WTC11 (cell line): ENCODE measurements at regions not wholly inside any gene's neighbourhood (a gene's known extent, or its start where the extent isn't known, plus 50 kb on each side); places are given as distances from the start of the nearest gene placed in this dataset.

Experiments
- ATAC-seq: fragments of 200-7000 bp; cut with Tn5 transposase; 2 replicates; pipeline ENCODE4 v1.10.0; 2021; ENCODE audit warnings: mild to moderate bottlenecking, moderate library complexity
- CTCF ChIA-PET: fragments of 300-600 bp; sonication (Branson Sonifier 250); formaldehyde crosslinking; loops from one replicate; lab custom pipeline; 2021; ENCODE audit warnings: antibody characterized with exemption; lab: Charles Lee
- POLR2A ChIA-PET: fragments of 350-600 bp; sonication (Branson Sonifier 250); formaldehyde crosslinking; loops from one replicate; lab custom pipeline; 2021; ENCODE audit warnings: antibody characterized with exemption; lab: Charles Lee
- DNase-seq: peaks from one replicate; pipeline ENCODE4 v3.0.0; 2021; ENCODE audit warnings: low spot score
- H3K27ac Mint-ChIP-seq: 2 replicates; pipeline ENCODE4 v1.8.0; 2021; ENCODE audit warnings: mixed read lengths
- H3K27me3 Mint-ChIP-seq: 2 replicates; pipeline ENCODE4 v1.8.0; 2021; ENCODE audit warnings: low read depth, mild to moderate bottlenecking, moderate library complexity, mixed read lengths
- H3K36me3 Mint-ChIP-seq: 2 replicates; pipeline ENCODE4 v1.8.0; 2021; ENCODE audit warnings: mixed read lengths
- H3K4me1 Mint-ChIP-seq: 2 replicates; pipeline ENCODE4 v1.8.0; 2022; ENCODE audit warnings: mixed read lengths
- H3K4me3 Mint-ChIP-seq: 2 replicates; pipeline ENCODE4 v1.8.0; 2021; ENCODE audit warnings: mild to moderate bottlenecking, moderate library complexity, mixed read lengths
- H3K9me3 Mint-ChIP-seq: 2 replicates; pipeline ENCODE4 v1.8.0; 2021; ENCODE audit warnings: mixed read lengths
- FOXP1 ChIP-seq: sonication (generic); formaldehyde crosslinking; IDR thresholded peaks from 2 replicates; pipeline ENCODE4 v1.8.0; 2022; ENCODE audit warnings: missing genetic modification reagents, mild to moderate bottlenecking, moderate library complexity, borderline replicate concordance
- NFATC4 ChIP-seq: fragments of 250-450 bp; sonication (Bioruptor Pico); IDR thresholded peaks from 2 replicates; pipeline ENCODE4 v1.9.0; 2021; ENCODE audit warnings: mild to moderate bottlenecking
- NFYB ChIP-seq: sonication (generic); formaldehyde crosslinking; conservative IDR thresholded peaks from 2 replicates; pipeline ENCODE4 v1.8.0; 2022; ENCODE audit warnings: low read depth, missing genetic modification reagents
- RELA ChIP-seq: sonication (generic); formaldehyde crosslinking; IDR thresholded peaks from 2 replicates; pipeline ENCODE4 v1.8.1; 2022; ENCODE audit warnings: missing genetic modification reagents, mild to moderate bottlenecking, borderline replicate concordance
- RORB ChIP-seq: fragments of 250-450 bp; sonication (Bioruptor Pico); IDR thresholded peaks from 2 replicates; pipeline ENCODE4 v1.9.0; 2021; ENCODE audit warnings: mild to moderate bottlenecking
- SMAD3 ChIP-seq: sonication (generic); formaldehyde crosslinking; IDR thresholded peaks from 2 replicates; pipeline ENCODE4 v1.8.0; 2022; ENCODE audit warnings: missing genetic modification reagents, mild to moderate bottlenecking, borderline replicate concordance
- TP53 ChIP-seq: sonication (generic); formaldehyde crosslinking; IDR thresholded peaks from 2 replicates; pipeline ENCODE4 v1.8.1; 2023; ENCODE audit warnings: mild to moderate bottlenecking, missing genetic modification reagents
- ZNF396 ChIP-seq: fragments of 250-450 bp; sonication (Bioruptor Pico); IDR thresholded peaks from 2 replicates; pipeline ENCODE4 v1.8.0; 2021; ENCODE audit warnings: mild to moderate bottlenecking, moderate library complexity, borderline replicate concordance
- TF ChIP-seq, protein P1 (sequence below): sonication (generic); formaldehyde crosslinking; IDR thresholded peaks from 2 replicates; pipeline ENCODE4 v1.8.1; 2023; ENCODE audit warnings: mild to moderate bottlenecking, missing genetic modification reagents, moderate library complexity
- TF ChIP-seq, protein P2 (sequence below): sonication (generic); formaldehyde crosslinking; IDR thresholded peaks from 2 replicates; pipeline ENCODE4 v1.8.0; 2022; ENCODE audit warnings: mild to moderate bottlenecking, missing genetic modification reagents
- TF ChIP-seq, protein P3 (sequence below): sonication (generic); formaldehyde crosslinking; IDR thresholded peaks from 2 replicates; pipeline ENCODE4 v1.8.0; 2023; ENCODE audit warnings: missing genetic modification reagents, mild to moderate bottlenecking, borderline replicate concordance
- TF ChIP-seq, protein P4 (sequence below): sonication (generic); formaldehyde crosslinking; IDR thresholded peaks from 2 replicates; pipeline ENCODE4 v1.8.0; 2022; ENCODE audit warnings: missing genetic modification reagents
- TF ChIP-seq, protein P5 (sequence below): fragments of 250-450 bp; sonication (Bioruptor Pico); IDR thresholded peaks from 2 replicates; pipeline ENCODE4 v1.9.0; 2021; ENCODE audit warnings: mild to moderate bottlenecking
- TF ChIP-seq, protein P6 (sequence below): sonication (generic); formaldehyde crosslinking; conservative IDR thresholded peaks from 2 replicates; pipeline ENCODE4 v1.8.1; 2022; ENCODE audit warnings: mild to moderate bottlenecking, missing genetic modification reagents
- TF ChIP-seq, protein P7 (sequence below): sonication (generic); formaldehyde crosslinking; IDR thresholded peaks from 2 replicates; pipeline ENCODE4 v1.8.1; 2022; ENCODE audit warnings: low read depth, missing genetic modification reagents, borderline replicate concordance

DNA sequence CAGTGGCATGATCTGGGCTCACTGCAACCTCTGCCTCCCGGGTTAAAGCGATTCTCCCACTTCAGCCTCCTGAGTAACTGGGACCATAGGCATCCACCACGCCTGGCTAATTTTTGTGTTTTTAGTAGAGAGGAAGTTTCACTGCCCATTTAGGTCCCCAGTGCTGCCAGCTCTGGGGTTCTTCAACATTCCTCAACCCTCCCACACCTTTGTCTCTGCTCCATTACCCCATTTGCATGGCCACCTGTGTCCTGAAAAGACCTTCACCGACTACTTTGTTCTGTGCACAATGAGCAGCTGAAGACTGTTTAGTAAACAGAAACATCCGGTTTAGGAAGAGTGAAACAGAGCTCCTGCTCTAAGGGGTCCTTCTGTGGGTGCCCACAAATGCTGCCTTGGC, 92.0 kb downstream of the FAM43A start:
- ATAC-seq (peak; percentile 78), DNase-seq (no peak)
- ChIA-PET CTCF (interaction anchor here (1.1 kb wide), 1 partner anchor 95 kb away, joined by 3 read pairs; no protein-coding TSS in a partner anchor), POLR2A (no interaction called here)
- Mint-ChIP-seq H3K36me3 (no peaks in the 10 kb centered on the region), H3K27ac (no peak overlapping the region), H3K4me3 (no peak overlapping the region), H3K4me1 (peaks cover 14% of the 10 kb centered on the region), H3K9me3 (peaks cover 30% of the 10 kb centered on the region), H3K27me3 (peaks cover 4% of the 10 kb centered on the region)
- TF ChIP-seq NFYB (CRISPR knock-in tag) = no peak
- TF ChIP-seq, protein P1, sequence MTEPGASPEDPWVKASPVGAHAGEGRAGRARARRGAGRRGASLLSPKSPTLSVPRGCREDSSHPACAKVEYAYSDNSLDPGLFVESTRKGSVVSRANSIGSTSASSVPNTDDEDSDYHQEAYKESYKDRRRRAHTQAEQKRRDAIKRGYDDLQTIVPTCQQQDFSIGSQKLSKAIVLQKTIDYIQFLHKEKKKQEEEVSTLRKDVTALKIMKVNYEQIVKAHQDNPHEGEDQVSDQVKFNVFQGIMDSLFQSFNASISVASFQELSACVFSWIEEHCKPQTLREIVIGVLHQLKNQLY = no peak
- TF ChIP-seq, protein P2, sequence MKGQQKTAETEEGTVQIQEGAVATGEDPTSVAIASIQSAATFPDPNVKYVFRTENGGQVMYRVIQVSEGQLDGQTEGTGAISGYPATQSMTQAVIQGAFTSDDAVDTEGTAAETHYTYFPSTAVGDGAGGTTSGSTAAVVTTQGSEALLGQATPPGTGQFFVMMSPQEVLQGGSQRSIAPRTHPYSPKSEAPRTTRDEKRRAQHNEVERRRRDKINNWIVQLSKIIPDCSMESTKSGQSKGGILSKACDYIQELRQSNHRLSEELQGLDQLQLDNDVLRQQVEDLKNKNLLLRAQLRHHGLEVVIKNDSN = no peak
- TF ChIP-seq, protein P3, sequence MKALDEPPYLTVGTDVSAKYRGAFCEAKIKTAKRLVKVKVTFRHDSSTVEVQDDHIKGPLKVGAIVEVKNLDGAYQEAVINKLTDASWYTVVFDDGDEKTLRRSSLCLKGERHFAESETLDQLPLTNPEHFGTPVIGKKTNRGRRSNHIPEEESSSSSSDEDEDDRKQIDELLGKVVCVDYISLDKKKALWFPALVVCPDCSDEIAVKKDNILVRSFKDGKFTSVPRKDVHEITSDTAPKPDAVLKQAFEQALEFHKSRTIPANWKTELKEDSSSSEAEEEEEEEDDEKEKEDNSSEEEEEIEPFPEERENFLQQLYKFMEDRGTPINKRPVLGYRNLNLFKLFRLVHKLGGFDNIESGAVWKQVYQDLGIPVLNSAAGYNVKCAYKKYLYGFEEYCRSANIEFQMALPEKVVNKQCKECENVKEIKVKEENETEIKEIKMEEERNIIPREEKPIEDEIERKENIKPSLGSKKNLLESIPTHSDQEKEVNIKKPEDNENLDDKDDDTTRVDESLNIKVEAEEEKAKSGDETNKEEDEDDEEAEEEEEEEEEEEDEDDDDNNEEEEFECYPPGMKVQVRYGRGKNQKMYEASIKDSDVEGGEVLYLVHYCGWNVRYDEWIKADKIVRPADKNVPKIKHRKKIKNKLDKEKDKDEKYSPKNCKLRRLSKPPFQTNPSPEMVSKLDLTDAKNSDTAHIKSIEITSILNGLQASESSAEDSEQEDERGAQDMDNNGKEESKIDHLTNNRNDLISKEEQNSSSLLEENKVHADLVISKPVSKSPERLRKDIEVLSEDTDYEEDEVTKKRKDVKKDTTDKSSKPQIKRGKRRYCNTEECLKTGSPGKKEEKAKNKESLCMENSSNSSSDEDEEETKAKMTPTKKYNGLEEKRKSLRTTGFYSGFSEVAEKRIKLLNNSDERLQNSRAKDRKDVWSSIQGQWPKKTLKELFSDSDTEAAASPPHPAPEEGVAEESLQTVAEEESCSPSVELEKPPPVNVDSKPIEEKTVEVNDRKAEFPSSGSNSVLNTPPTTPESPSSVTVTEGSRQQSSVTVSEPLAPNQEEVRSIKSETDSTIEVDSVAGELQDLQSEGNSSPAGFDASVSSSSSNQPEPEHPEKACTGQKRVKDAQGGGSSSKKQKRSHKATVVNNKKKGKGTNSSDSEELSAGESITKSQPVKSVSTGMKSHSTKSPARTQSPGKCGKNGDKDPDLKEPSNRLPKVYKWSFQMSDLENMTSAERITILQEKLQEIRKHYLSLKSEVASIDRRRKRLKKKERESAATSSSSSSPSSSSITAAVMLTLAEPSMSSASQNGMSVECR (CRISPR knock-in tag) = no peak
- TF ChIP-seq, protein P4, sequence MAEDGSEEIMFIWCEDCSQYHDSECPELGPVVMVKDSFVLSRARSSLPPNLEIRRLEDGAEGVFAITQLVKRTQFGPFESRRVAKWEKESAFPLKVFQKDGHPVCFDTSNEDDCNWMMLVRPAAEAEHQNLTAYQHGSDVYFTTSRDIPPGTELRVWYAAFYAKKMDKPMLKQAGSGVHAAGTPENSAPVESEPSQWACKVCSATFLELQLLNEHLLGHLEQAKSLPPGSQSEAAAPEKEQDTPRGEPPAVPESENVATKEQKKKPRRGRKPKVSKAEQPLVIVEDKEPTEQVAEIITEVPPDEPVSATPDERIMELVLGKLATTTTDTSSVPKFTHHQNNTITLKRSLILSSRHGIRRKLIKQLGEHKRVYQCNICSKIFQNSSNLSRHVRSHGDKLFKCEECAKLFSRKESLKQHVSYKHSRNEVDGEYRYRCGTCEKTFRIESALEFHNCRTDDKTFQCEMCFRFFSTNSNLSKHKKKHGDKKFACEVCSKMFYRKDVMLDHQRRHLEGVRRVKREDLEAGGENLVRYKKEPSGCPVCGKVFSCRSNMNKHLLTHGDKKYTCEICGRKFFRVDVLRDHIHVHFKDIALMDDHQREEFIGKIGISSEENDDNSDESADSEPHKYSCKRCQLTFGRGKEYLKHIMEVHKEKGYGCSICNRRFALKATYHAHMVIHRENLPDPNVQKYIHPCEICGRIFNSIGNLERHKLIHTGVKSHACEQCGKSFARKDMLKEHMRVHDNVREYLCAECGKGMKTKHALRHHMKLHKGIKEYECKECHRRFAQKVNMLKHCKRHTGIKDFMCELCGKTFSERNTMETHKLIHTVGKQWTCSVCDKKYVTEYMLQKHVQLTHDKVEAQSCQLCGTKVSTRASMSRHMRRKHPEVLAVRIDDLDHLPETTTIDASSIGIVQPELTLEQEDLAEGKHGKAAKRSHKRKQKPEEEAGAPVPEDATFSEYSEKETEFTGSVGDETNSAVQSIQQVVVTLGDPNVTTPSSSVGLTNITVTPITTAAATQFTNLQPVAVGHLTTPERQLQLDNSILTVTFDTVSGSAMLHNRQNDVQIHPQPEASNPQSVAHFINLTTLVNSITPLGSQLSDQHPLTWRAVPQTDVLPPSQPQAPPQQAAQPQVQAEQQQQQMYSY (CRISPR knock-in tag) = no peak
- no peak for TF ChIP-seq TP53
- no peak for TF ChIP-seq SMAD3 (CRISPR knock-in tag)
- TF ChIP-seq, protein P5, sequence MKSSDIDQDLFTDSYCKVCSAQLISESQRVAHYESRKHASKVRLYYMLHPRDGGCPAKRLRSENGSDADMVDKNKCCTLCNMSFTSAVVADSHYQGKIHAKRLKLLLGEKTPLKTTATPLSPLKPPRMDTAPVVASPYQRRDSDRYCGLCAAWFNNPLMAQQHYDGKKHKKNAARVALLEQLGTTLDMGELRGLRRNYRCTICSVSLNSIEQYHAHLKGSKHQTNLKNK (CRISPR knock-in tag) = no peak
- no peak for TF ChIP-seq ZNF396 (CRISPR knock-in tag)
- TF ChIP-seq, protein P6, sequence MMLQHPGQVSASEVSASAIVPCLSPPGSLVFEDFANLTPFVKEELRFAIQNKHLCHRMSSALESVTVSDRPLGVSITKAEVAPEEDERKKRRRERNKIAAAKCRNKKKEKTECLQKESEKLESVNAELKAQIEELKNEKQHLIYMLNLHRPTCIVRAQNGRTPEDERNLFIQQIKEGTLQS = no peak
- TF ChIP-seq FOXP1 = no peak

DNA sequence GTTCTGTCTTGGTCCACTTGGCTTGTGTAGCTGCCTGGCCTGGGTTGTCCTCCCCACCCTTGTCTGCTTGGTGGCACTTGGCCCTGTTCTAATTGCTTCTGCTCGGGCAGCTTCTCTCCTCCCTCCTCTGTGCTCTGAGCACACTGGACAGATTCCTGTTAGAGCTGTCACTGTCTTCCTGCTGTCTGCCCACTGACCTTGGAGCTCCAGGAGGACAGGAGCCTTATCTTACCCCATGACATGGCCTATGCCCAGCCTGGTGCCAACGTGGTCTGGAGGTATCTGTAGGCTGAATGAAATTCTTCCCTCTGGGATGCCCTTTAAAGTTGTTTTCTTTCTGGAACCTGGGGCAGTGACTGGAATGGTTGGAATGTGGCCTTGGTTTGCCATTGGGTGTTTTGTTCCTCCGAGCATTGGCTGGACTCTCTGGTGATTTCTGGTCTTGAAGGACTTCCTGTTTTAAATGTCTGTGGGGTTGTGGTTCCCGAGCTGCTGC, 94.1 kb downstream of the FAM43A start:
- no peaks in the 10 kb centered on the region for H3K36me3 Mint-ChIP-seq
- H3K9me3 Mint-ChIP-seq = peaks cover 30% of the 10 kb centered on the region
- ChIA-PET POLR2A (interaction anchor here (0.6 kb wide), 1 partner anchor 29 kb away, joined by 4 read pairs; no protein-coding TSS in a partner anchor), CTCF (no interaction called here)
- DNase-seq (no peak), ATAC-seq (no peak)
- H3K4me3 Mint-ChIP-seq = no peak overlapping the region
- H3K27ac Mint-ChIP-seq = no peak overlapping the region
- H3K27me3 Mint-ChIP-seq = peaks cover 4% of the 10 kb centered on the region
- peaks cover 12% of the 10 kb centered on the region for H3K4me1 Mint-ChIP-seq
- TF ChIP-seq RELA (no peak), NFATC4 (CRISPR knock-in tag) (no peak), RORB (CRISPR knock-in tag) (no peak)
- TF ChIP-seq, protein P7, sequence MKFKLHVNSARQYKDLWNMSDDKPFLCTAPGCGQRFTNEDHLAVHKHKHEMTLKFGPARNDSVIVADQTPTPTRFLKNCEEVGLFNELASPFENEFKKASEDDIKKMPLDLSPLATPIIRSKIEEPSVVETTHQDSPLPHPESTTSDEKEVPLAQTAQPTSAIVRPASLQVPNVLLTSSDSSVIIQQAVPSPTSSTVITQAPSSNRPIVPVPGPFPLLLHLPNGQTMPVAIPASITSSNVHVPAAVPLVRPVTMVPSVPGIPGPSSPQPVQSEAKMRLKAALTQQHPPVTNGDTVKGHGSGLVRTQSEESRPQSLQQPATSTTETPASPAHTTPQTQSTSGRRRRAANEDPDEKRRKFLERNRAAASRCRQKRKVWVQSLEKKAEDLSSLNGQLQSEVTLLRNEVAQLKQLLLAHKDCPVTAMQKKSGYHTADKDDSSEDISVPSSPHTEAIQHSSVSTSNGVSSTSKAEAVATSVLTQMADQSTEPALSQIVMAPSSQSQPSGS (CRISPR knock-in tag) = no peak
